ENCODE measurements at regions not wholly inside any gene's neighbourhood (a gene's known extent, or its start where the extent isn't known, plus 50 kb on each side); places are given as distances from the start of the nearest gene placed in this dataset.

DNA sequence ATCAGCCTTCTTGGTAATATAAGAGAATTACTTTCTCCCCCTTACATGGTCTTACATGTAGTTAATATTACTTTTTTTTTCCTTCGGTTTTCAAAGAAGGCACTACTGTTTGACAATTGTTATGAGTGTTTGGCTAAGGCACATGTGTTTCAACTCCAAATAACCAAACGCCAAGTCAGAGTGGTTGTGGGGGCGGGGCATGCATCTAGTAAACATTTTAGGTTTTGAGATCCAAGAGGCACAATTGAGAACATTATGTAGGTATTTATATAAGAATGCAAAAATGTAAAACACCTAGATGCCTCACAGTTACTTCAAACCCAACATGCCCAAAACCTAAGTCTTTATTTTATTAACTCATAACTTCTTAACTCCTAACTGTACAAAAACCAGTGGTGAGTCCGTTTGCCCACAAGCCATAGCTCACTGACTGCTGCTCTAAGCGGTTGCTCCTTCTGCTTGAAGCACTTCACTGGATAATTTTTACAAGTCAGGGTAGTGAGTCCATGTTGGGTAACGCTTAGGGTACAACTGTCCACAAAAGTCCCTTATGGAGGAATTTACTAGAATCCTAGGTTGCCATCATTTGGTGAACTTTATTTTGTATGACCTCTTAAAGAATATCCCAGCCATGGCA lies 189.9 kb downstream of the HUNK start:
- TF ChIP-seq, protein P1, sequence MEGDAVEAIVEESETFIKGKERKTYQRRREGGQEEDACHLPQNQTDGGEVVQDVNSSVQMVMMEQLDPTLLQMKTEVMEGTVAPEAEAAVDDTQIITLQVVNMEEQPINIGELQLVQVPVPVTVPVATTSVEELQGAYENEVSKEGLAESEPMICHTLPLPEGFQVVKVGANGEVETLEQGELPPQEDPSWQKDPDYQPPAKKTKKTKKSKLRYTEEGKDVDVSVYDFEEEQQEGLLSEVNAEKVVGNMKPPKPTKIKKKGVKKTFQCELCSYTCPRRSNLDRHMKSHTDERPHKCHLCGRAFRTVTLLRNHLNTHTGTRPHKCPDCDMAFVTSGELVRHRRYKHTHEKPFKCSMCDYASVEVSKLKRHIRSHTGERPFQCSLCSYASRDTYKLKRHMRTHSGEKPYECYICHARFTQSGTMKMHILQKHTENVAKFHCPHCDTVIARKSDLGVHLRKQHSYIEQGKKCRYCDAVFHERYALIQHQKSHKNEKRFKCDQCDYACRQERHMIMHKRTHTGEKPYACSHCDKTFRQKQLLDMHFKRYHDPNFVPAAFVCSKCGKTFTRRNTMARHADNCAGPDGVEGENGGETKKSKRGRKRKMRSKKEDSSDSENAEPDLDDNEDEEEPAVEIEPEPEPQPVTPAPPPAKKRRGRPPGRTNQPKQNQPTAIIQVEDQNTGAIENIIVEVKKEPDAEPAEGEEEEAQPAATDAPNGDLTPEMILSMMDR (tag by site-specific recombination; IDR thresholded peaks at IDR 0.05), result no peak
- TF ChIP-seq ZNF580 (tag by site-specific recombination; IDR thresholded peaks at IDR 0.05), result no peak
- no peak for TF ChIP-seq EGR2 (tag by site-specific recombination; IDR thresholded peaks at IDR 0.05; ENCODE audit: low read depth)
- no peak for TF ChIP-seq ZNF785 (tag by site-specific recombination; IDR thresholded peaks at IDR 0.05)
